Epithelial cell of proximal tubule (primary cell): ENCODE measurements at regions not wholly inside any gene's neighbourhood (a gene's known extent, or its start where the extent isn't known, plus 50 kb on each side); places are given as distances from the start of the nearest gene placed in this dataset.

ENCODE experiments used
- DNase-seq: peaks from one replicate; pipeline ENCODE4 v3.0.0-alpha.2; 2011; ENCODE audit warnings: low read depth
- H3K4me3 ChIP-seq: 2 replicates; pipeline ENCODE4 v1.5.1; 2011; ENCODE audit warnings: low read depth, mild to moderate bottlenecking, low read length
- TF ChIP-seq, protein P1 (sequence below): conservative IDR thresholded peaks from 2 replicates; pipeline ENCODE4 v1.5.1; 2012; ENCODE audit warnings: low read depth, mild to moderate bottlenecking, low read length

GRCh38 chr6:147054871-147055270 lies 149.3 kb upstream of the STXBP5 start:
- TF ChIP-seq, protein P1, sequence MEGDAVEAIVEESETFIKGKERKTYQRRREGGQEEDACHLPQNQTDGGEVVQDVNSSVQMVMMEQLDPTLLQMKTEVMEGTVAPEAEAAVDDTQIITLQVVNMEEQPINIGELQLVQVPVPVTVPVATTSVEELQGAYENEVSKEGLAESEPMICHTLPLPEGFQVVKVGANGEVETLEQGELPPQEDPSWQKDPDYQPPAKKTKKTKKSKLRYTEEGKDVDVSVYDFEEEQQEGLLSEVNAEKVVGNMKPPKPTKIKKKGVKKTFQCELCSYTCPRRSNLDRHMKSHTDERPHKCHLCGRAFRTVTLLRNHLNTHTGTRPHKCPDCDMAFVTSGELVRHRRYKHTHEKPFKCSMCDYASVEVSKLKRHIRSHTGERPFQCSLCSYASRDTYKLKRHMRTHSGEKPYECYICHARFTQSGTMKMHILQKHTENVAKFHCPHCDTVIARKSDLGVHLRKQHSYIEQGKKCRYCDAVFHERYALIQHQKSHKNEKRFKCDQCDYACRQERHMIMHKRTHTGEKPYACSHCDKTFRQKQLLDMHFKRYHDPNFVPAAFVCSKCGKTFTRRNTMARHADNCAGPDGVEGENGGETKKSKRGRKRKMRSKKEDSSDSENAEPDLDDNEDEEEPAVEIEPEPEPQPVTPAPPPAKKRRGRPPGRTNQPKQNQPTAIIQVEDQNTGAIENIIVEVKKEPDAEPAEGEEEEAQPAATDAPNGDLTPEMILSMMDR: no peak
- no peak for DNase-seq
- no peak overlapping the region for H3K4me3 ChIP-seq

- DNase-seq: no peak
- no peak overlapping the region for H3K4me3 ChIP-seq
- TF ChIP-seq, protein P1: no peak
Measured at GRCh38 chr6:147055821-147056392, 148.3 kb upstream of the STXBP5 start.

DNA sequence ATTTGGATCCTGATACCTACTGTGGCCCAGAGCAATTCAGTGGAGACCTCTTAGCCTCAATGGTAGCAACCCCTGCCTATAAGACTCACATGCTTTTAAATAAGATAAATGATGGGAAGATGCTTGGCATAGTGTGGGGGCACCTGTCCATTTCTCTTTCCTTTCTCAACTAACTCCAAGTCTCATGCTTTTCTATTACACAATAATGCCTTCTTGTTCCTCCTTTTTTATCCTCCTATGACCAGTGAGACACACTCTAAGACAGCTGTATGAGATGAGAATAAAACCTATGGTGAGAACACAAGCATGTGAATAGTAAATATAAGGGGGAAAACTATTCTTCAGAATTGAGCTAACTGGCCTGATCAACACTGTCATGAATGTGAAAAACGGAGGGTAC lies 147.0 kb upstream of the STXBP5 start:
- DNase-seq: no peak
- TF ChIP-seq, protein P1: no peak
- no peak overlapping the region for H3K4me3 ChIP-seq

- TF ChIP-seq, protein P1: no peak
- DNase-seq: no peak
- no peak overlapping the region for H3K4me3 ChIP-seq
Measured at GRCh38 chr6:147057705-147058342, 146.4 kb upstream of the STXBP5 start.

DNA sequence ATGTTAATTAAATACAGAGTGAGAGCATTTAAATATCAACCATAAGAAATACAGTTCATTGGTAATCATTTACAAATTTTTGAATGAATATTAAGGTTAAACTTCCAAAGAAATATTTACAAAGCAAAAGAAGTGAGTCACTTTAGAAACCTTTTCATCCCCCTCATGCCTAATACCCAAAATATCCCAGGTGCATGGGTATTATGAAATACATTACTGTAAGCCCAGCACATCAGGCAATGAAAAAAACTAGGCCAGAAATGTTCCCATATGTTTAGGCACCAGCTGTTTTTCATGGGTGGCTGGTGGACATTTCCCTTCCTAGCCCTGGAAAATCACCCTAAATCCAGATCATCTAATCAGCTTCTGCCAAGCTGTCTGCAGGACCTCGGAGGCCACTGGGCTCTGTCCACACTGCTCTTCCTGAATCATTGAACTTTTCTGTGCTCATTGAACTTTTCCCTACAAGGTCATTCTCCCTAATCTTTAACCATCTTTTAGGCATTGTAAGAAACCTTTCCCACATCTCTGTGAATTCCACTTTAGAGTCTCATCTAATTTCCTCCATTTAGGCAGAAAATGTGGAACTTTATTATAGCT lies 145.3 kb upstream of the STXBP5 start:
- H3K4me3 ChIP-seq: no peak overlapping the region
- TF ChIP-seq, protein P1: no peak
- peak; percentile 39 for DNase-seq

GRCh38 chr6:147060636-147061035 lies 143.6 kb upstream of the STXBP5 start:
- H3K4me3 ChIP-seq: no peak overlapping the region

More at GRCh38 chr6:147060636-147061035, 143.6 kb upstream of the STXBP5 start:
- DNase-seq: no peak
- TF ChIP-seq, protein P1: no peak
